Uterus (tissue), 3 donors: ENCODE measurements at regions not wholly inside any gene's neighbourhood (a gene's known extent, or its start where the extent isn't known, plus 50 kb on each side); places are given as distances from the start of the nearest gene placed in this dataset.
"Not testable (repeated sequence)": the region's sequence is repeated elsewhere in the genome, so short reads cannot be mapped to it uniquely, and the experiment has no call there.

Experiments
- DNase-seq, 2 donors: peaks; one replicate each; pipeline ENCODE4 v3.0.0-alpha.2; 2019 to 2020
- H3K27ac ChIP-seq, 2 donors: fragments of 200-600 bp; sonication (generic); 1 replicate in 1 of 2; 2 replicates in 1 of 2; pipeline ENCODE4 v1.5.1; 2016 to 2018
- H3K27me3 ChIP-seq, 2 donors: fragments of 200-600 bp; sonication (generic); one replicate each; pipeline ENCODE4 v1.5.1; 2018 to 2019; ENCODE audit warnings: control low read depth in 1 of 2
- H3K36me3 ChIP-seq, 2 donors: fragments of 200-600 bp; sonication (generic); one replicate each; pipeline ENCODE4 v1.5.1; 2019; ENCODE audit warnings: control low read depth in 1 of 2
- H3K4me1 ChIP-seq, 2 donors: fragments of 200-600 bp; sonication (generic); one replicate each; pipeline ENCODE4 v1.5.1; 2018 to 2019; ENCODE audit warnings: control low read depth in 1 of 2
- H3K4me3 ChIP-seq, 2 donors: fragments of 200-600 bp; sonication (generic); 1 replicate in 1 of 2; 2 replicates in 1 of 2; pipeline ENCODE4 v1.5.1; 2018 to 2019; ENCODE audit warnings: mild to moderate bottlenecking in 1 of 2
- H3K9me3 ChIP-seq, 2 donors: fragments of 200-600 bp; sonication (generic); one replicate each; pipeline ENCODE4 v1.5.1; 2019; ENCODE audit warnings: control low read depth in 1 of 2
- POLR2A ChIP-seq, 2 donors: fragments of 450-650 bp; IDR thresholded peaks; one replicate each; pipeline ENCODE4 v1.6.1; 2016; ENCODE audit warnings: antibody characterized with exemption in 2 of 2, mild to moderate bottlenecking in 1 of 2, moderate library complexity in 1 of 2
- intact Hi-C: fragments of 100-400 bp; cut with DNase I; formaldehyde crosslinking; loops from one replicate; pipeline ENCODE4 v1.15.1; 2023; ENCODE audit warnings: low total_unique reads
- TF ChIP-seq, protein P1 (sequence below), 4 experiments: fragments of 200-600 bp in 2 of 4; fragments of 450-650 bp in 2 of 4; sonication (generic) in 2 of 4; IDR thresholded peaks; one replicate each; pipeline ENCODE4 v1.5.1; 2016 to 2019; ENCODE audit warnings: antibody characterized with exemption in 4 of 4, mild to moderate bottlenecking in 2 of 4, moderate library complexity in 1 of 4
- donor health status: DM: yes; HTN: yes; CAD: no.

DNA sequence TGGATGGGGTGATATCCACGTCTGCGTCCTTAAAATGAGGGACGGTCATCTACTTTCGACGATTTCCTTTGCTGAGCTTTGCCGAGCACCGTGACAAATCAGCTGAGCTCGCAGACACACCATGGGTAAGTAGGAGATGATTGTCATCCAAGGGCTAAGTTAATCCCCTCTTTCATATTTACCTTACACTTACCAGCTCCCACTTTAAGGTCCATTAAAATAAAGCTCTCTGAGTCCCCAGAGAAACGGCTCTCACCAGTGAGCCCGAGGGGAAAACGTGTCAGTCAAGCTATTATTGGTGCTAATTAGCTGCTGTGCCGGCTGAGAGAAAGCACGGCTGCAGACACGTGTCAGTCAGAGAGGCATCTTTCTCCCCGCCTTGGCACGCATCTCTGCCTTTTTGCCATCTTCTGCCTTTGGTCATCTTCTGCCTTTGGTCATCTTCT, 72.2 kb downstream of the CRLF2 start:
- Histone ChIP-seq H3K27me3 (no peaks in the 10 kb centered on the region), H3K4me3 (no peak overlapping the region), H3K4me1 (no peaks in the 10 kb centered on the region), H3K36me3 (no peaks in the 10 kb centered on the region), H3K27ac (no peak overlapping the region), H3K9me3 (no peaks in the 10 kb centered on the region)
- intact Hi-C loops, result no loop called here
- no peak for TF ChIP-seq POLR2A (IDR thresholded peaks at IDR 0.05)
- TF ChIP-seq, protein P1, sequence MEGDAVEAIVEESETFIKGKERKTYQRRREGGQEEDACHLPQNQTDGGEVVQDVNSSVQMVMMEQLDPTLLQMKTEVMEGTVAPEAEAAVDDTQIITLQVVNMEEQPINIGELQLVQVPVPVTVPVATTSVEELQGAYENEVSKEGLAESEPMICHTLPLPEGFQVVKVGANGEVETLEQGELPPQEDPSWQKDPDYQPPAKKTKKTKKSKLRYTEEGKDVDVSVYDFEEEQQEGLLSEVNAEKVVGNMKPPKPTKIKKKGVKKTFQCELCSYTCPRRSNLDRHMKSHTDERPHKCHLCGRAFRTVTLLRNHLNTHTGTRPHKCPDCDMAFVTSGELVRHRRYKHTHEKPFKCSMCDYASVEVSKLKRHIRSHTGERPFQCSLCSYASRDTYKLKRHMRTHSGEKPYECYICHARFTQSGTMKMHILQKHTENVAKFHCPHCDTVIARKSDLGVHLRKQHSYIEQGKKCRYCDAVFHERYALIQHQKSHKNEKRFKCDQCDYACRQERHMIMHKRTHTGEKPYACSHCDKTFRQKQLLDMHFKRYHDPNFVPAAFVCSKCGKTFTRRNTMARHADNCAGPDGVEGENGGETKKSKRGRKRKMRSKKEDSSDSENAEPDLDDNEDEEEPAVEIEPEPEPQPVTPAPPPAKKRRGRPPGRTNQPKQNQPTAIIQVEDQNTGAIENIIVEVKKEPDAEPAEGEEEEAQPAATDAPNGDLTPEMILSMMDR (IDR thresholded peaks at IDR 0.05), result no peak
- DNase-seq, result no peak

DNA sequence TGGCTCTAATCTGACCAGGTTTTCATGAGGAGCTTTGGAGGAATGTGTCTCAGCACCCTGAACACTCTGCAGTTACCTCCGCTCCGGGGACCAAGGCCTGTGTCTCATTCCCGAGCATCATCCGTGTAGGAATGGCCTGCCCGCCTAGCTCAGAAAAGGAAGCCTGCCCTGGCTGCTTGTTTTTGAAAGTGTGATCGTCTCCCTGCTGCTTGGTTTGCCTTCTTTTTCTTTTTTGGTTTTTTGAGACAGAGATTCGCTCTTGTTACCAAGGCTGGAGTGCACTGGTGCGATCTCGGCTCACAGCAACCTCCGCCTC, 73.3 kb downstream of the CRLF2 start:
- Histone ChIP-seq H3K27me3 (no peaks in the 10 kb centered on the region), H3K27ac (no peak overlapping the region), H3K9me3 (no peaks in the 10 kb centered on the region), H3K4me3 (no peak overlapping the region), H3K36me3 (no peaks in the 10 kb centered on the region), H3K4me1 (no peaks in the 10 kb centered on the region)
- intact Hi-C loops, result no loop called here
- TF ChIP-seq, protein P1 (IDR thresholded peaks at IDR 0.05), result no peak
- no peak for TF ChIP-seq POLR2A (IDR thresholded peaks at IDR 0.05)
- no peak for DNase-seq

DNA sequence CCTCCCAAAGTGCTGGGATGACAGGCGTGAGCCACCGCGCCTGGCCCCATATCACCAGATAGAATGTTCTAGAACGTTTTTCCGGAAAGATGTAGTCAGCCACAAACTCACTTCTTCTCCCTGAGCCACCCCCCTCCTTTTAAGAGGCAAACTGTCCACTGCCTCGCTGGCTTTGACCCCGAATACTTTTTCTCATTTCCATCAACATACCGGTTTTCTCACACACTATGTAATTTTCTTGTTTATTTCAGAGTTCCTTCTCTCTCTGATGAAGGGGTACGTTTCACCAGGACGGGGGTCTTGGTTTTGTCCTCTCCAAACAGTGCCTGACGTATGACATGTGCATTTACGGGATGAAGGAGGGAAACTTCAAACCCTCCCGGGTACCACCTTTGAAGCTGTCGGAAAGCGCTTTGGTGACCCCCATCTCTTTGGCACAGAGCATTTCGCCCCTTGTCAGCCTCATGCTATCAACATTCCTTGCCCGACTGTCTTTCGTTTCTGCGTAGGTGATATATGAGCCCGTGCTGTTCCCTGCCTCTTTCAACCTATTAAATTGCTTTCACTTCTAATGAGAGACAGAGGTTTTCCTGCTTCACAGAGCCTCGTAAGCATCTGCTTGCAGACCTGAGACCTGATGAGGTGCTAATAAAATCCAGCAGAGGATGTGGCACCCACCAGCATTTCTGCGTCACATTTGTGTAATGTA, 73.8 kb downstream of the CRLF2 start:
- no peak for DNase-seq
- Histone ChIP-seq H3K36me3 (no peaks in the 10 kb centered on the region), H3K27me3 (no peaks in the 10 kb centered on the region), H3K4me1 (no peaks in the 10 kb centered on the region), H3K27ac (no peak overlapping the region), H3K9me3 (no peaks in the 10 kb centered on the region), H3K4me3 (no peak overlapping the region)
- intact Hi-C loops, result no loop called here
- TF ChIP-seq, protein P1 (IDR thresholded peaks at IDR 0.05), result no peak
- no peak for TF ChIP-seq POLR2A (IDR thresholded peaks at IDR 0.05)

DNA sequence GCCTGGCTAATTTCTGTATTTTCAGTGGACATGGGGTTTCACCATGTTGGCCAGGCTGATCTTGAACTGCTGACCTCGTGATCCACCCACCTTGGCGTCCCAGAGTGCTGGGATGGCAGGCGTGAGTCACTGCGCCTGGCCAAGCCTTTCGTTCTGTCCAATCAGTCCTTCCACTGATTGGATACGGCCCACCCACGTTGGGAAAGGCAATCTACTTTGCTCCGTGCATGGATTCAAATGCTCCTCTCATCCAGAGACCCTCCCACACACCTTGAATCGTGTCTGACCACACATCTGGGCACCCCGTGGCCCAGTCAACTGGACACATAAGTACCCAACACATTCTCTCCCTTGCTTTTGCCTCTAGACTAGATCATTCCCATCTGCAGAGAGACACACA, 74.9 kb downstream of the CRLF2 start:
- Histone ChIP-seq H3K27ac (no peak overlapping the region), H3K36me3 (no peaks in the 10 kb centered on the region), H3K4me1 (no peaks in the 10 kb centered on the region), H3K9me3 (no peaks in the 10 kb centered on the region), H3K27me3 (no peaks in the 10 kb centered on the region), H3K4me3 (no peak overlapping the region)
- no peak for TF ChIP-seq POLR2A (IDR thresholded peaks at IDR 0.05)
- TF ChIP-seq, protein P1 (IDR thresholded peaks at IDR 0.05), result no peak
- no peak for DNase-seq
- intact Hi-C loops, result no loop called here

DNA sequence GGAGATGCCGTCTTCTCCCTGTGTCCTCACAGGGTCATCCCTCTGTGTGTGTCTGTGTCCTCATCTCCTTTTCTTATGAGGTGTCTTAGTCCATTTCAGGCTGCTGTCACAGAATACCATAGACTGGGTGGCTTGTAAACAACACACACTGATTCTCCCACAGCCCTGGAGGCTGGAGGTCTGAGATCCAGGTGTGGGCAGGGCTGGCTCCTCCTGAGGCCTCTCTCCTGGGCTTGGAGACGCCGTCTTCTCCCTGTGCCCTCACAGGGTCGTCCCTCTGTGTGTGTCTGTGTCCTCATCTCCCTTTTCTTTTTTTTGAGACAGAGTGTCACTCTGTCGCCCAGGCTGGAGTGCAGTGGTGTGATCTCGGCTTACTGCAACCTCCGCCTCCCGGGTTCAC, 75.9 kb downstream of the CRLF2 start:
- H3K4me3 ChIP-seq, DNase-seq, H3K27me3 ChIP-seq, H3K9me3 ChIP-seq, H3K36me3 ChIP-seq, H3K27ac ChIP-seq, intact Hi-C loops, H3K4me1 ChIP-seq: not testable (repeated sequence)

DNA sequence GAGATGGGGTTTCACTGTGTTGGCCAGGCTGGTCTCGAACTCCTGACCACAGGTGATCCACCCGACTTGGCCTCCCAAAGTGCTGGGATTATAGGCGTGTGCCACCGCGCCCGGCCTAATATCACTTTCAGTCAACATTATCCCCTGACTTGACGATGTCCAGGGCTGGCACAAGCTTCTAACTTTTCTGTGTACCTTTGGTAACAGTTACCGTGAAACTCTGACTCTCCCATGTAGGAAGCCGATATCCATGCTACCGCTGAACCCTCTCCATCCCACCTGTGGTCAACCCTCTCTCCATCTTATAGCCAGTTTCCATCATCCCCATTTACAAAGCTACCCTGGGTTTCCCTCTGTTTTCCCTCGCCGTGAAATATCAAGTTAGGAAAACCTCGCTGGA, 77.5 kb downstream of the CRLF2 start:
- intact Hi-C loops, result no loop called here
- TF ChIP-seq, protein P1 (IDR thresholded peaks at IDR 0.05), result no peak
- no peak for TF ChIP-seq POLR2A (IDR thresholded peaks at IDR 0.05)
- Histone ChIP-seq H3K4me1 (no peaks in the 10 kb centered on the region), H3K36me3 (no peaks in the 10 kb centered on the region), H3K27me3 (no peaks in the 10 kb centered on the region), H3K27ac (no peak overlapping the region), H3K9me3 (no peaks in the 10 kb centered on the region), H3K4me3 (no peak overlapping the region)
- DNase-seq, result no peak
